ENCODE measurements at regions not wholly inside any gene's neighbourhood (a gene's known extent, or its start where the extent isn't known, plus 50 kb on each side); places are given as distances from the start of the nearest gene placed in this dataset.

DNA sequence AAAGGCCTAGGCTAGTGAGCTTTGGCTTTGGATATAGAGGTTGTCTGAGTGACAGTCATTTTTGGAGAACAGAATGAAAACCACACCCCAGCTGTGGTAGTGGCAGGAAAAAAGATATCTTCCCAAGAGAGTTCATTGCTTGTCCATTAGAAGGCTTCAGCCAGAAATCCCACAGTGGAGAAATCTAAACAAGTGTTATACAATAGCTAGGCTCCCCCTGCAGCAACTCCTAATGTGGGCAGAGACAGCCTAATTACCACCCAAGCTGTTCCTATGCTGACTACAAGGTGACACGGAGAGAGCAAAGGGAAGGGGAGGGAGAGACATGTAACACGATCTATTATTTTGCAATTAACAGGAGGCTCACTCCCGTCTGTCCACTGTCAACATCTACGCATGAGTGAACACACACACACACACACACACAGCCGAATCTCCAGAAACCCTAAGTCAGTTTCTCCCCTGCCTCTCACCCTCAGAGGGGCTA, 147.5 kb upstream of the TCF21 start:
- no peak for TF ChIP-seq ZNF391 (tag by site-specific recombination; IDR thresholded peaks at IDR 0.05; ENCODE audit: borderline replicate concordance, low read depth)
- TF ChIP-seq, protein P1, sequence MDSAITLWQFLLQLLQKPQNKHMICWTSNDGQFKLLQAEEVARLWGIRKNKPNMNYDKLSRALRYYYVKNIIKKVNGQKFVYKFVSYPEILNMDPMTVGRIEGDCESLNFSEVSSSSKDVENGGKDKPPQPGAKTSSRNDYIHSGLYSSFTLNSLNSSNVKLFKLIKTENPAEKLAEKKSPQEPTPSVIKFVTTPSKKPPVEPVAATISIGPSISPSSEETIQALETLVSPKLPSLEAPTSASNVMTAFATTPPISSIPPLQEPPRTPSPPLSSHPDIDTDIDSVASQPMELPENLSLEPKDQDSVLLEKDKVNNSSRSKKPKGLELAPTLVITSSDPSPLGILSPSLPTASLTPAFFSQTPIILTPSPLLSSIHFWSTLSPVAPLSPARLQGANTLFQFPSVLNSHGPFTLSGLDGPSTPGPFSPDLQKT (IDR thresholded peaks at IDR 0.05; ENCODE audit: borderline replicate concordance, low read depth, low read length): no peak
- TF ChIP-seq, protein P2, sequence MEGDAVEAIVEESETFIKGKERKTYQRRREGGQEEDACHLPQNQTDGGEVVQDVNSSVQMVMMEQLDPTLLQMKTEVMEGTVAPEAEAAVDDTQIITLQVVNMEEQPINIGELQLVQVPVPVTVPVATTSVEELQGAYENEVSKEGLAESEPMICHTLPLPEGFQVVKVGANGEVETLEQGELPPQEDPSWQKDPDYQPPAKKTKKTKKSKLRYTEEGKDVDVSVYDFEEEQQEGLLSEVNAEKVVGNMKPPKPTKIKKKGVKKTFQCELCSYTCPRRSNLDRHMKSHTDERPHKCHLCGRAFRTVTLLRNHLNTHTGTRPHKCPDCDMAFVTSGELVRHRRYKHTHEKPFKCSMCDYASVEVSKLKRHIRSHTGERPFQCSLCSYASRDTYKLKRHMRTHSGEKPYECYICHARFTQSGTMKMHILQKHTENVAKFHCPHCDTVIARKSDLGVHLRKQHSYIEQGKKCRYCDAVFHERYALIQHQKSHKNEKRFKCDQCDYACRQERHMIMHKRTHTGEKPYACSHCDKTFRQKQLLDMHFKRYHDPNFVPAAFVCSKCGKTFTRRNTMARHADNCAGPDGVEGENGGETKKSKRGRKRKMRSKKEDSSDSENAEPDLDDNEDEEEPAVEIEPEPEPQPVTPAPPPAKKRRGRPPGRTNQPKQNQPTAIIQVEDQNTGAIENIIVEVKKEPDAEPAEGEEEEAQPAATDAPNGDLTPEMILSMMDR (tag by site-specific recombination; IDR thresholded peaks at IDR 0.05): no peak
- TF ChIP-seq ZNF354C (tag by site-specific recombination; IDR thresholded peaks at IDR 0.05; ENCODE audit: borderline replicate concordance, low read depth): no peak
- TF ChIP-seq ZNF670 (tag by site-specific recombination; IDR thresholded peaks at IDR 0.05; ENCODE audit: low read depth): no peak

Measured in HEK293 (cell line).